ENCODE measurements at regions not wholly inside any gene's neighbourhood (a gene's known extent, or its start where the extent isn't known, plus 50 kb on each side); places are given as distances from the start of the nearest gene placed in this dataset.

DNA sequence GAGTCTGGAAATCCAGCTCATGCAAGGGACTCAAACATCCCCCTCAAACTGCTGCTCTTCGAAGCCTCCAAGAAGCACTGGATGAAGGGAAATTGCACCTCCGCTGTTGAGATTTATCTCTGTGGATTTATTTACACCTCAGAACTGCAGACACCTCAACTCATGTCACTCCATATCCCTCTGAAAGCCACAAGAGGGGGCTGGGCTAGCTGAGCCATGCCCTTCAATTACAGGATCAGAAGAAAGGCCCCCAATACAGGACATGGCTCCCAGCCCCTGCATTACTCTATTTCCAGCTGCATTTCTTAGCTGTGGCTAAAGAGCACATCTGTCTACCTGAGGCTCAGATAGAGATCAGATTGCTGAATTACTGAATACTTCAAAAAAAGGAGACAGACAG, 103.1 kb upstream of the DYNLRB2 start:
- no peak for DNase-seq (ENCODE audit: low spot score)
- TF ChIP-seq, protein P1, sequence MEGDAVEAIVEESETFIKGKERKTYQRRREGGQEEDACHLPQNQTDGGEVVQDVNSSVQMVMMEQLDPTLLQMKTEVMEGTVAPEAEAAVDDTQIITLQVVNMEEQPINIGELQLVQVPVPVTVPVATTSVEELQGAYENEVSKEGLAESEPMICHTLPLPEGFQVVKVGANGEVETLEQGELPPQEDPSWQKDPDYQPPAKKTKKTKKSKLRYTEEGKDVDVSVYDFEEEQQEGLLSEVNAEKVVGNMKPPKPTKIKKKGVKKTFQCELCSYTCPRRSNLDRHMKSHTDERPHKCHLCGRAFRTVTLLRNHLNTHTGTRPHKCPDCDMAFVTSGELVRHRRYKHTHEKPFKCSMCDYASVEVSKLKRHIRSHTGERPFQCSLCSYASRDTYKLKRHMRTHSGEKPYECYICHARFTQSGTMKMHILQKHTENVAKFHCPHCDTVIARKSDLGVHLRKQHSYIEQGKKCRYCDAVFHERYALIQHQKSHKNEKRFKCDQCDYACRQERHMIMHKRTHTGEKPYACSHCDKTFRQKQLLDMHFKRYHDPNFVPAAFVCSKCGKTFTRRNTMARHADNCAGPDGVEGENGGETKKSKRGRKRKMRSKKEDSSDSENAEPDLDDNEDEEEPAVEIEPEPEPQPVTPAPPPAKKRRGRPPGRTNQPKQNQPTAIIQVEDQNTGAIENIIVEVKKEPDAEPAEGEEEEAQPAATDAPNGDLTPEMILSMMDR (IDR thresholded peaks at IDR 0.05; ENCODE audit: extremely low read depth, insufficient read depth, missing control alignments), result no peak

DNA sequence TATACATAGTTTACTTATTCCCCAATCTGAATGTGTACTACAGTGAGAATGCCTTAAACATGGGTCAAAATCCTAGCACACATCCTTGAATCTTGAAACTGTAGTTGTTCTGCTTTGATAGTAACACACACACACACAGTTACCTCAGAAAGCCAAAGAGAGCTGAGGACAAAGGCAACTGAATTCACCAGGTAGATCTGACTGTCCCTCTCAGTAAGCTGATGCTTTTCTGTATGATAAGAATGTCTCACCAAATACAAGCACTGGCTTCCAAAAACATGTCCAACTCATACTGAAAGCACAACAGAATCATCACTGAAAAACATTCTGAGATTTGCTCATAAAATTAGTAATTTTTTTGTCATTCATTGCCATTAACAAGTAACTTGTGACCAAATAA, 104.3 kb upstream of the DYNLRB2 start:
- in situ Hi-C loops (cut with MboI; ENCODE audit: low pct_unique_long_range_greater_than_20kb, low sequenced_read_pairs, unreplicated experiment), result no loop called here
- TF ChIP-seq, protein P1 (IDR thresholded peaks at IDR 0.05; ENCODE audit: extremely low read depth, insufficient read depth, missing control alignments), result no peak
- no peak for DNase-seq (ENCODE audit: low spot score)

More for the DNA sequence above, 103.1 kb upstream of the DYNLRB2 start:
- in situ Hi-C loops (cut with MboI; ENCODE audit: low pct_unique_long_range_greater_than_20kb, low sequenced_read_pairs, unreplicated experiment), result no loop called here

DNA sequence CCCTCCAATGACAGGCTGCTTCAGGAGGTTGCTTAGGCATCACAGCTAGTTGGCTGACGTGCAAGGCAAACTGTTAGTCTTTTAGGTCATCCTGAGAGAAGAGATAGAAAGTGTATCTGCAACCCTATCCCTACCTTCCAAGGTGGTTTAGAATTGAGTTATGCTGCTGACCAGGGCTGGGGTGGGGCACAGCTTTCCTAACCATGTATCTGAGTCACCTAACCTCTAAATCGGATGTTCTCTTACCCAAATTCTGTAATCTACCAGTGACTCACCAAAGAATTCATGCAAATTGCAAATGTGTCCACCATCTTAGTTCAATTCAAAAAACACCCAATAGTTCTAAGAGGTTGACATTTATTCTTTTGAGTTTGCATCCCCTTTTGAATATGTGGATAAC, 107.2 kb upstream of the DYNLRB2 start:
- in situ Hi-C loops (cut with MboI; ENCODE audit: low pct_unique_long_range_greater_than_20kb, low sequenced_read_pairs, unreplicated experiment), result no loop called here
- TF ChIP-seq, protein P1 (IDR thresholded peaks at IDR 0.05; ENCODE audit: extremely low read depth, insufficient read depth, missing control alignments), result no peak
- no peak for DNase-seq (ENCODE audit: low spot score)

DNA sequence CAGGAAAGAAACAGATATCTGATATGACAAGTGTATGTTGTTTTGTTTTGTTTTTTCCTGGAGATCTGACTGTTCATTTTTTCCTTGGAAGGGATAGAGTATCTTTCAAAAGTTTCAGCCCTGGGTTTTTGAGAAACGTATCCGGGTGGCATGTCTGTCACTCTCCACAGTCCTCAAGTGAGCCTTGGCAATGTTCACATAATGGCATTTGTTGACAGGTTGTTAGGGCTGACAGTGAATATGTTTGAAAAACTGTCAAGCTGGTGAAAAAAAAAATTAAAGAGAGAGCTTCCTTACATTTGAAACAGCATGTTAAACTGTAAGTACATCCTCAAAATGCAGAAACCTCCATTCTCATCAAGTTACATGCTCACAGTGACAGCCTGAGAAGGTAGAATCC, 113.0 kb upstream of the DYNLRB2 start:
- in situ Hi-C loops (cut with MboI; ENCODE audit: low pct_unique_long_range_greater_than_20kb, low sequenced_read_pairs, unreplicated experiment), result no loop called here
- DNase-seq (ENCODE audit: low spot score), result no peak
- TF ChIP-seq, protein P1 (IDR thresholded peaks at IDR 0.05; ENCODE audit: extremely low read depth, insufficient read depth, missing control alignments), result no peak

DNA sequence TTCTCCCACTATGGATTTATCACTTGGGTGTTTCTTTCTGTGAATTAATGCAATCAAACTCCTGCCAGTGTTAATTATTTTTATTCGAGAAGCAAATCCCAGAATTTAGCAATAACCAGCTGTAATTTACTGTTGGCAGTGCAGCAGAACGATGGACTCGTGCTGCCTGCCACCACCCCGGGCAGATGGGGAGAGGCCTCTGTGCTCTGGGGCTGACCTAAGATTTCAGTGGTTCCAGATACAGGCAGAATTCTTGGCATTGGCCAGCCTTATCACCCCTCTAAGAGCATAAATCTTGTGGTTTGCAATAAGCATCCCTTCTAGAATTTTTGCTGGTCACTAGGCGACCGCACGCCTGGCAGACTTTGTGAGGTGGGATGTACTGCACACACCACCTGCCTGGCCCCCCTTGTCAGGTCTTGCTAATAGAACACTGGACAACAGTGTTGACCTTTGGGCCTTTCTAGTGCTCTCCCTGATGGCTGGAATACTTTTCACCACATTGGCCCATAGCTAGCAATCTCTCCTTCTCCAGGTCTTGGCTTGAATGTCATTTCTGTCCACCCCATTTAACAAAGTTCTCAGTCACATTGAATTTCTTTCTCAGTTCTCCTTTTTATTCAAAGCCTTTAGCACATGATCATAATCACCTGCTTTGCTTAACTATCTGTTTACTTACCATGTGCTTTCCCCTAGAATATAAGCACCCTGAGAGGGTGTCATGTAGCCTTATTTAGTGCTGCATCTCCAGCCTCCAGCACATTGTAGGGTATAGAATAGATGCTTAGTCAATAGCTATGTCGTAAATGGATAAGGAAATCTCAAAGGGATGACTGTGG, 122.1 kb upstream of the DYNLRB2 start:
- DNase-seq (ENCODE audit: low spot score), result no peak
- in situ Hi-C loops (cut with MboI; ENCODE audit: low pct_unique_long_range_greater_than_20kb, low sequenced_read_pairs, unreplicated experiment), result no loop called here
- TF ChIP-seq, protein P1 (IDR thresholded peaks at IDR 0.05; ENCODE audit: extremely low read depth, insufficient read depth, missing control alignments), result no peak

DNA sequence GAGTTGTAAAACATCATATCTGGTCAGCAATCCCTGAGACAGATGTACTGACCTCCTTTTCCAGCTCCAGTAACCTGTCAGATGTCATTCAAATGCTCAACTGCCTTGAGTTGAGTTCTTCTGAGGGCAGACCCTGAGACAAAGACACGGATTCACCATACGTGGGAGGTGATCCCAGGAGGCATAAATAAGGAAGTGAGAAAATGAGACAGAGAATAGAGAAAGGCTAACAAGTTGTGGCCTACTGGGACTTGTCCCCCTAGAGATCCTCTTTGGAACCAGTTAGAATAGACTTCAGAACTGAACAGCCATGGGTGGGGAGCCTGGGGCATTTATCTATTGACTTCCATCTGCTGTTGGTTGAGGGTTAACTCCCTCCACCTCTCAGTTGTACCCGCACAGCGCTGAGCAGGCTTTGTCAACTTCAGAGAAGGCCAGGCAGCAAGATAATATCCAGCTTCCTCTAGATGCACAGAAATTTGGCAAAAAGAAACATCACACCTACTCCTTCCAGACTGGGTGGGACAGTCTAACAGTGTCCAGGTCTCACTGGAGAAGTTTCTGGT, 123.0 kb upstream of the DYNLRB2 start:
- TF ChIP-seq, protein P1 (IDR thresholded peaks at IDR 0.05; ENCODE audit: extremely low read depth, insufficient read depth, missing control alignments), result no peak
- DNase-seq (ENCODE audit: low spot score), result no peak
- in situ Hi-C loops (cut with MboI; ENCODE audit: low pct_unique_long_range_greater_than_20kb, low sequenced_read_pairs, unreplicated experiment), result no loop called here

Measured in GM13977 (cell line).